Brain microvascular endothelial cell (primary cell): ENCODE measurements at regions not wholly inside any gene's neighbourhood (a gene's known extent, or its start where the extent isn't known, plus 50 kb on each side); places are given as distances from the start of the nearest gene placed in this dataset.

Experiments used
- DNase-seq: peaks from one replicate; pipeline ENCODE4 v3.0.0-alpha.2; 2020
- H3K27ac ChIP-seq: fragments of 250-450 bp; sonication (Bioruptor Pico); 2 replicates; pipeline ENCODE4 v1.5.1; 2020; ENCODE audit warnings: mild to moderate bottlenecking, moderate library complexity
- H3K27me3 ChIP-seq: fragments of 250-450 bp; sonication (Bioruptor Pico); replicated peaks from 2 replicates; pipeline ENCODE4 v1.5.1; 2020; ENCODE audit warnings: mild to moderate bottlenecking
- H3K36me3 ChIP-seq: fragments of 250-450 bp; sonication (Bioruptor Pico); replicated peaks from 2 replicates; pipeline ENCODE4 v1.5.1; 2020; ENCODE audit warnings: mild to moderate bottlenecking
- H3K4me3 ChIP-seq: 2 replicates; pipeline ENCODE4 v1.5.1; 2011; ENCODE audit warnings: low read depth, mild to moderate bottlenecking, control low read depth, low read length, moderate library complexity
- in situ Hi-C: cut with HindIII; loops from 2 replicates; pipeline ENCODE4 v1.10.0; 2017; ENCODE audit warnings: low sequenced_read_pairs, low pct_ligation_motif_present
- TF ChIP-seq, protein P1 (sequence below): IDR thresholded peaks from 2 replicates; pipeline ENCODE4 v1.5.1; 2011; ENCODE audit warnings: low read depth, mild to moderate bottlenecking, moderate library complexity, low read length, control low read depth, inconsistent platforms; ENCODE audit errors: missing control alignments

DNA sequence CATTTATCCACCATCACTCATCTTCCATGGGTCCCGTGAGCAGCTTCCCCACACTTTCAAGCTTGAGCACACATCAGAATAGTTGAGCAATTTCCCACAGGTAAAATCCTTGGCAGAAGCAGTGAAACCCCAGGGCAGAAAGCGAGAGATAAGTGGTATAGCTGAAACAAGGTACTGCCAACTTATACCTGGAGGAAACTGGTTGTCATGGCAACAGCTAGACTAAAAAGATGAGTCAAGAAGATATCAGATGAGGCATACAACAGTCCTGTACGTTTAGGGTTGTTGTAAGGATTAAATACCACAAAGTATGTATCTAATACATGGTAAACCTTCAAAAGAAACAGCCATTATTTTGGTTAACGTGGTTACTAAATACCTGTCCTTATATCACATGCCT, 66.9 kb upstream of the PHOX2B start:
- in situ Hi-C loops: no loop called here
- no peak overlapping the region for H3K4me3 ChIP-seq
- DNase-seq: no peak
- no peaks in the 10 kb centered on the region for H3K36me3 ChIP-seq
- no peaks in the 10 kb centered on the region for H3K27me3 ChIP-seq
- TF ChIP-seq, protein P1, sequence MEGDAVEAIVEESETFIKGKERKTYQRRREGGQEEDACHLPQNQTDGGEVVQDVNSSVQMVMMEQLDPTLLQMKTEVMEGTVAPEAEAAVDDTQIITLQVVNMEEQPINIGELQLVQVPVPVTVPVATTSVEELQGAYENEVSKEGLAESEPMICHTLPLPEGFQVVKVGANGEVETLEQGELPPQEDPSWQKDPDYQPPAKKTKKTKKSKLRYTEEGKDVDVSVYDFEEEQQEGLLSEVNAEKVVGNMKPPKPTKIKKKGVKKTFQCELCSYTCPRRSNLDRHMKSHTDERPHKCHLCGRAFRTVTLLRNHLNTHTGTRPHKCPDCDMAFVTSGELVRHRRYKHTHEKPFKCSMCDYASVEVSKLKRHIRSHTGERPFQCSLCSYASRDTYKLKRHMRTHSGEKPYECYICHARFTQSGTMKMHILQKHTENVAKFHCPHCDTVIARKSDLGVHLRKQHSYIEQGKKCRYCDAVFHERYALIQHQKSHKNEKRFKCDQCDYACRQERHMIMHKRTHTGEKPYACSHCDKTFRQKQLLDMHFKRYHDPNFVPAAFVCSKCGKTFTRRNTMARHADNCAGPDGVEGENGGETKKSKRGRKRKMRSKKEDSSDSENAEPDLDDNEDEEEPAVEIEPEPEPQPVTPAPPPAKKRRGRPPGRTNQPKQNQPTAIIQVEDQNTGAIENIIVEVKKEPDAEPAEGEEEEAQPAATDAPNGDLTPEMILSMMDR: no peak
- no peak overlapping the region for H3K27ac ChIP-seq

DNA sequence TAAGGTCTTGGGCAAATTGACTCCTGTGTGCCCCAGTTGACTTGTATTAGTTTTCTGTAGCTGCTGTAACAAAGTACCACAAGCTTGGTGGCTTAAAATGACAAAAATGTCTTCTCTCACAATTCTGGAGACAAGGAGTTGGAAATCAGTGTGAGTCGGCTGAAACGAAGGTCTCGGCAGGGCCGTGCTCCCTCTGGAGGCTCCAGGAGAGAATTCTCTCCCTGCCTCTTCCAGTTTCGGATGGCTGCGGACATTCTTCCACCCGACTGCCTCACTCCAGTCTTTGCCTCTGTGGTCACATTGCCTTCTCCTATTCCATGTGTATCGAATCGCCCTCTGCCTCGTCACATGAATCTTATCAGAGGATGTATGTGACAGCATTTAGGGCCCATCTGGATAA, 66.0 kb upstream of the PHOX2B start:
- TF ChIP-seq, protein P1: peak; percentile 69
- peak; percentile 1 for DNase-seq
- no peak overlapping the region for H3K4me3 ChIP-seq
- no peaks in the 10 kb centered on the region for H3K27me3 ChIP-seq
- no peaks in the 10 kb centered on the region for H3K36me3 ChIP-seq
- in situ Hi-C loops: no loop called here
- H3K27ac ChIP-seq: no peak overlapping the region

DNA sequence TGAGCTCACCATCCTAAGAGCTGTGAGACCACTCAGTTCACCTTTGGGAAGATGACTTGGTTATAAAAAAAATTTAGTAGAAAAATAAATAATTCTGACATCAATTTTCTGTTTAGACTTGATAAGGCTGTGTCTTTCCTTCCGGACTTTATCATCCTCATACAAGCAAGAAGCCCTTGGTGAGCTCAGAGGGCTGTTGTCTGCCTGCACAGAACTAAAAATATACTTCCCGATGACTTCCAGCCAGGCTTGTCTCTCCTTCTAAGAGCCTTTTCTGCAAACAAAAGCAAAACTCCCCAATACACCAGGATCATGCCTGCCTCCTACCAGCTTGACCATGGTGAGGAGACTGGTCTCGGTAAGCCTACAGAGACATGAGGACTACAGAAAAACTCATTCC, 58.3 kb upstream of the PHOX2B start:
- H3K27ac ChIP-seq: no peak overlapping the region
- no peaks in the 10 kb centered on the region for H3K27me3 ChIP-seq
- TF ChIP-seq, protein P1: no peak
- no peak for DNase-seq
- H3K4me3 ChIP-seq: no peak overlapping the region
- no peaks in the 10 kb centered on the region for H3K36me3 ChIP-seq
- in situ Hi-C loops: no loop called here

DNA sequence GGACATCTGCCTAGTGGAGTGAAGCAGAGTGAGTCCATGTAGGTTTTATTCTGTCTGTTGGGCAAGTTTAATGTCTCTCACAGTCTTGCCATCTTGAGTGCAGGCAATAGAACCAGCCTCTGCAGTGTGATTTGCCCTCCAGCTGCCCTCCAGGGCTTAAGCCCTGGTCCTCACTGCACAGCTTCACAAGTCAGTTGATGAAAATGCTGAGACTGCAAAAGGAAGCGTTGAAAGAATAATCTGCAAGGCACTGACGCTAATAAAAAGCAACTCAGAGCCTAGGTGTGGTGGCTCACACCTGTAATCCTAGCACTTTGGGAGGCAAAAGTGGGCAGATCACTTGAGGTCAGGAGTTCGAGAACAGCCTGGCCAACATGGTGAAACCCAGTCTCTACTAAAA, 54.1 kb upstream of the PHOX2B start:
- TF ChIP-seq, protein P1: no peak
- DNase-seq: no peak
- Histone ChIP-seq H3K27ac (no peak overlapping the region), H3K36me3 (no peaks in the 10 kb centered on the region), H3K27me3 (no peaks in the 10 kb centered on the region), H3K4me3 (no peak overlapping the region)
- in situ Hi-C loops: no loop called here

DNA sequence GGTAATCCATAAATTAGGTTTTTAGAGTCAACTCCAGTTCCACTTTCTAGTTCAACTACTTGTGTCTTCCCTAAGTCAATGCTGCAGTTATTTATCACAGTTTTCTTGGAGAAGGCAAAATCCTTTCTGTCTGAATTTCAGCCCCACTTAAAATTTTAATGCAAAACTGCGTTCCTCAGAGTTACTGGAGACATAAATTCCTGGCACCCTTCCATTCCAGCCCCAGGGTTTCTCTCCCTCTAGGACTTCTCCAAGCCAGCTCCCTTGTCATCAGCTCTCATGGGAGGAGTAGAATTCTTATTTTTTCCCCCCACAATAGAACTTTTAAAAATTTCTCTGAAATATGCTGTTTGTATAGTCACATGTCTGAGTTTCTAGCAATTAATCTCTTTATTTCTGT, 50.6 kb upstream of the PHOX2B start:
- in situ Hi-C loops: no loop called here
- H3K27ac ChIP-seq: no peak overlapping the region
- H3K27me3 ChIP-seq: no peaks in the 10 kb centered on the region
- DNase-seq: no peak
- TF ChIP-seq, protein P1: no peak
- H3K4me3 ChIP-seq: no peak overlapping the region
- H3K36me3 ChIP-seq: no peaks in the 10 kb centered on the region
